T-helper 17 cell (primary cell): ENCODE measurements at regions not wholly inside any gene's neighbourhood (a gene's known extent, or its start where the extent isn't known, plus 50 kb on each side); places are given as distances from the start of the nearest gene placed in this dataset.
"Not testable (repeated sequence)": the region's sequence is repeated elsewhere in the genome, so short reads cannot be mapped to it uniquely, and the experiment has no call there.

Experiments
- ATAC-seq: fragments of 150-1000 bp; cut with Tn5 transposase; 2 replicates; pipeline ENCODE4 v1.10.0; 2021; ENCODE audit warnings: mild to moderate bottlenecking, moderate library complexity
- DNase-seq, 3 donors: peaks; one replicate each; pipeline versions ENCODE4 v3.0.0 to v3.0.0-alpha.2; 2020 to 2021
- H3K9me3 ChIP-seq: one replicate; pipeline ENCODE4 v1.7.0; 2013; ENCODE audit warnings: low read length, mild to moderate bottlenecking; ENCODE audit not compliant: control insufficient read depth, poor library complexity, severe bottlenecking
- H3K27ac Mint-ChIP-seq: one replicate; pipeline ENCODE4 v1.8.0; 2022; ENCODE audit warnings: mild to moderate bottlenecking, moderate library complexity, mixed read lengths
- H3K27me3 Mint-ChIP-seq: one replicate; pipeline ENCODE4 v1.8.0; 2022; ENCODE audit warnings: mixed read lengths
- H3K36me3 Mint-ChIP-seq: one replicate; pipeline ENCODE4 v1.8.0; 2022; ENCODE audit warnings: low read depth, mixed read lengths
- H3K4me1 Mint-ChIP-seq: one replicate; pipeline ENCODE4 v1.8.0; 2022; ENCODE audit warnings: mild to moderate bottlenecking, mixed read lengths
- H3K4me3 Mint-ChIP-seq: one replicate; pipeline ENCODE4 v1.8.0; 2022; ENCODE audit warnings: mild to moderate bottlenecking, moderate library complexity, mixed read lengths

- peaks cover 16% of the 10 kb centered on the region for H3K27me3 Mint-ChIP-seq
- H3K4me1 Mint-ChIP-seq: not testable (repeated sequence)
These were observed 111.0 kb upstream of the ZNF469 start for GRCh38 chr16:88271776-88272175.

DNA sequence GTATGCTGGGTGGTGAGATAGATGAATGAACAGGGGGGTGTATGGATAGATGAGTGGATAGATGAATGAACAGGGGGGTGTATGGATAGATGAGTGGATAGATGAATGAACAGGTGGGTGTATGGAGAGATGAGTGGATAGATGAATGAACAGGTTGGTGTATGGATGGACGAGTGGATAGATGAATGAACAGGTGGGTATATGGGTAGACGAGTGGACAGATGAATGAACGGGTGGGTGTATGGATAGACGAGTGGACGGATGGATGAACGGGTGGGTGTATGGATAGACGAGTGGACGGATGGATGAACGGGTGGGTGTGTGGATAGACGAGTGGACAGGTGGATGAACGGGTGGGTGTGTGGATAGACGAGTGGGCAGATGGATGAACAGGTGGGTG lies 110.3 kb upstream of the ZNF469 start:
- not testable (repeated sequence) for H3K4me1 Mint-ChIP-seq, DNase-seq, H3K4me3 Mint-ChIP-seq, H3K36me3 Mint-ChIP-seq, H3K27ac Mint-ChIP-seq, ATAC-seq, H3K9me3 ChIP-seq
- H3K27me3 Mint-ChIP-seq: peaks cover 16% of the 10 kb centered on the region

More at GRCh38 chr16:88271776-88272175, 111.0 kb upstream of the ZNF469 start:
- not testable (repeated sequence) for ATAC-seq, H3K4me3 Mint-ChIP-seq, DNase-seq, H3K27ac Mint-ChIP-seq, H3K36me3 Mint-ChIP-seq, H3K9me3 ChIP-seq

- not testable (repeated sequence) for H3K9me3 ChIP-seq, H3K4me3 Mint-ChIP-seq, H3K27ac Mint-ChIP-seq, ATAC-seq, H3K4me1 Mint-ChIP-seq, H3K36me3 Mint-ChIP-seq, DNase-seq
- H3K27me3 Mint-ChIP-seq: peaks cover 12% of the 10 kb centered on the region
These were observed 108.5 kb upstream of the ZNF469 start for GRCh38 chr16:88274126-88274750.

DNA sequence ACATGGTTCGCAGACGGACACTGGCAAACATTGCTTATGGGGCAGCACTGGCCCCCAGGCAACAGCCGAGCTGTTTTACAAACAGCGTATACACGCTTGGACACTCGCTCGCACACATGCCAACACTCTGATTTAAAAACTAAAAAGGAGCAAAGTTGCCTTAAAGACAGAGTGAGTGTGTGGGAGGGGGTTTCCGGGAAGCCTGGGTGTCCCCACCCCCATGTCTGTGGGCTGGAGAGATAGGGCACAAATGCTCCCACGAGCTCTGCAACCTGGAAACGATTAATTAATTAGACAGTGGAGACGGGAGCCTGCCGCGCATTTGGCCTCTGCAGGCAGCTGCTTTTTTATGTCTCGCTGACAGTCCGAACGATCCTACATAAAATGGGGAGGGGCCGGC lies 107.9 kb upstream of the ZNF469 start:
- H3K9me3 ChIP-seq: no peaks in the 10 kb centered on the region
- Mint-ChIP-seq H3K27me3 (peaks cover 7% of the 10 kb centered on the region), H3K27ac (no peak overlapping the region), H3K4me3 (no peak overlapping the region), H3K36me3 (no peaks in the 10 kb centered on the region), H3K4me1 (peaks cover 3% of the 10 kb centered on the region)
- DNase-seq (no peak), ATAC-seq (no peak)

DNA sequence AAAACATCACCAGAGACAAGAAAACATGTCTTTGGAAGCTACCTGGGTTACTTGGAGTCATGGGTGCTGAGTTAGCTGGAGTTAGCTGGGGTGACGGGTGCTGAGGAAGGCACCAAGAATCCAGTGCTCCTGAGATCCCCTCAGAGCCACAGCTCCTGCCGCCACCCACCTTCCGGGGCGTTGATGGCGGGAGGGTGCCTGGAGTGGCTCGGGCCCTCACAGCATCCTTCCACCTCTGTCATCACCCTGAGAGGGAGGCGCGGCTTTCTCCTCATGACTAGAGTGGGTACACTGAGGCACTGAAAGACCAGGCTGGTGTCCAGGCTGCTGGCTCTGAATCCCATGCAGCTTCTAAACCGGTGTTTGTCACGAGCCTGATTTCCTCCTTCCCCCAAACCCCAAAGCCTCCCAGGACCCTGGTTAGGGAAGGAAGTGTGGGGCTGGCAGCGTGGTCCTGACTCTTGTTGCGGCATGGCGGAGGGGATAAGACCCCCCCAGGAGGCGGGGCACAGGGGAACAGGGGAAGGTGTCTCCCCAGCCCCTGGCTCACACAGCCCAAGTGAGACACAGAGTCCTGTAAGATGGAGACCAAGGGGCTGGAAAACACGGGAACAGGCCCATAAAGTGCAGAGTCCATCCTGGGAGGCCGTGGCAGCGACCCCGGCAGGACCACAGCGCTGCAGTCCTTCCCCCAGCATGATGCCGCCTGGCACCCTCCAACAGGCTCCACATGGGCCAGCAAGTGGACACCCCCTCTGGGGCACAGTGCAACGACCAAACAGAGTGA lies 107.2 kb upstream of the ZNF469 start:
- H3K27ac Mint-ChIP-seq, H3K9me3 ChIP-seq, ATAC-seq, H3K4me3 Mint-ChIP-seq, H3K4me1 Mint-ChIP-seq, H3K27me3 Mint-ChIP-seq, DNase-seq, H3K36me3 Mint-ChIP-seq: not testable (repeated sequence)

DNA sequence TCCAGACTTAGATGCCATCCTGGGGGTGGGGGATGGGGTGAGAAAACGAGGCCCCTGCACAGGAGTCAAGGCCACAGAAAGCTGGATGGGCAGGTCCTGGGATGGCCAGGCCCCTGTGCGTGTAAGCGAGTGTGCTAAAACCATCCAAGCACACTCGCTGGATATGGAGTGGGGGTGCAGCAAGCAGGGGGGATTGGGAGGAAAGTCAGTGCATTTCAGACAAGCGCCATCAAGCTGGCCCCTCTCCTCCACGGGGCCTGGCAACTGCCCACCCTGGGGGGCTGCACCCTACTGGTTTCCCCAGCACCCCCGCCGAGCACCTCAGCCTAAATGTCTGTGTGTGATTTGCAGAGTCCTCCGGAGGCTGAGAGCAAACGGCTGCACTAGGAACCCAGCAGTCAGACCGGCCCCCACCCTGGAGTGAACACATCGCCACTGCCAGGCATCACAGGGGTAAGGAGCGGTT lies 106.6 kb upstream of the ZNF469 start:
- H3K4me1 Mint-ChIP-seq, H3K27me3 Mint-ChIP-seq, H3K4me3 Mint-ChIP-seq, H3K9me3 ChIP-seq, DNase-seq, H3K27ac Mint-ChIP-seq, ATAC-seq, H3K36me3 Mint-ChIP-seq: not testable (repeated sequence)

DNA sequence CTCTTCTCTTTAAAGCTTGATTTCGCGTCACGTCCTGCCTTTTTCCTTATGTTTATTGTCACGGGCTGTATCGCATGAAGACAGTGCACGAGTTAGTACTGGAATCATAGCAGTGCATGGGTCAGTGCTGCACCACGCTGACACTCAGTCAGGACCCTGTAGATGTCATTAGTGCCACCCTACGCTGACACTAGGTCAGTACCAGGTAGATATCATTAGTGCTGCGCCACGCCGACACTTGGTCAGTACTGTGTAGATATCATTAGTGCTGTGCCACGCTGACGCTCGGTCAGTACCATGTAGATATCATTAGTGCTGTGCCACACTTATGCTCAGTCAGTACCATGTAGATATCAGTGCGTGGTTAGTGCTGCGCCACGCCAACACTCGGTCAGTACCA lies 106.2 kb upstream of the ZNF469 start:
- no peaks in the 10 kb centered on the region for H3K9me3 ChIP-seq
- H3K4me1 Mint-ChIP-seq: peaks cover 3% of the 10 kb centered on the region
- H3K4me3 Mint-ChIP-seq: no peak overlapping the region
- no peaks in the 10 kb centered on the region for H3K36me3 Mint-ChIP-seq
- DNase-seq: no peak
- ATAC-seq: no peak
- no peaks in the 10 kb centered on the region for H3K27me3 Mint-ChIP-seq
- no peak overlapping the region for H3K27ac Mint-ChIP-seq

GRCh38 chr16:88279998-88280397 lies 102.8 kb upstream of the ZNF469 start:
- Mint-ChIP-seq H3K4me1 (no peaks in the 10 kb centered on the region), H3K4me3 (no peak overlapping the region), H3K27me3 (peaks cover 6% of the 10 kb centered on the region)

GRCh38 chr16:88281858-88282563 lies 100.7 kb upstream of the ZNF469 start:
- DNase-seq (no peak), ATAC-seq (no peak)
- no peaks in the 10 kb centered on the region for H3K9me3 ChIP-seq
- Mint-ChIP-seq H3K27ac (no peak overlapping the region), H3K36me3 (no peaks in the 10 kb centered on the region), H3K27me3 (peaks cover 6% of the 10 kb centered on the region), H3K4me3 (no peak overlapping the region), H3K4me1 (no peaks in the 10 kb centered on the region)

More at GRCh38 chr16:88279998-88280397, 102.8 kb upstream of the ZNF469 start:
- H3K9me3 ChIP-seq: no peaks in the 10 kb centered on the region
- no peak for ATAC-seq
- H3K27ac Mint-ChIP-seq: no peak overlapping the region
- H3K36me3 Mint-ChIP-seq: no peaks in the 10 kb centered on the region
- no peak for DNase-seq

DNA sequence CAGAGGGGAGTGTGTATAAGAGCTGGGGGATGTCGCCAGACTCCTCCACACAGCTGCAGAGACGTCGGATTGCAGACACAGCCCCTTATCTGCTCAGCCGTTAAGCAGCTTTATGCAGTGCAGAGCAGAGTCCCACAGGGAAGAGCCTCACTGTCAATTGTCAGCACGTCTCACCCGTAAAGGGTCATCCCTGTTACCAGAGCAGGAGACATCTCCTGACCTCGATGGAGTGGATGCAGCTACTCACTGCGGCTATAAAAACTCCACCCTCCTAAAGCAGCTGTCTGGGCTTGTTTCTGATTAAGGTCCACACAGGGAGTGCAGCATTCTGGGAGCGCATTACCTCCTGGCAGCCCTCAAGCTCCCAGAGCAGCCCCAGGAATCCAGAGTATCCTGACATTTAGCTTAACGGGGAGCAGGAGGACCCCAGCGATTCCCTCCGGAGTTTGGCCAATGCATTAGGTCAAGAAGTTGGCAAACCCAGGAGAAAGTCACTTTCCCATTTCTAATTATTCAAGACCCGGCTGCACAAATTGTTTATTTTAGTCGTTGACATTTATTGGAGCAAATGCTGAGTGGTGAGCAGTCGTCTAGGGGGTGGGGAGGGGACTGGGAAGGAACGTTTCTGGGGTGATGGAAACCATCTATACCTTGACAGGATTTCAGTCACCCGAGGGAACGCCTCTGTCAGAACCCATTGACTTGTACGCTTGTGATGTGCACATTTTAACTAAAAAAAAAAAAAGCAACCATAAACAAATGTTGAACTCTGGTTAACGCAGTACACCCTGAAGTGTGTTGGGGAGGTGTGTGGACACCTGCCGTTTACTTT lies 100.0 kb upstream of the ZNF469 start:
- Mint-ChIP-seq H3K4me3 (no peak overlapping the region), H3K27me3 (peaks cover 6% of the 10 kb centered on the region), H3K27ac (no peak overlapping the region), H3K4me1 (no peaks in the 10 kb centered on the region), H3K36me3 (no peaks in the 10 kb centered on the region)
- H3K9me3 ChIP-seq: no peaks in the 10 kb centered on the region
- ATAC-seq (no peak), DNase-seq (no peak)

DNA sequence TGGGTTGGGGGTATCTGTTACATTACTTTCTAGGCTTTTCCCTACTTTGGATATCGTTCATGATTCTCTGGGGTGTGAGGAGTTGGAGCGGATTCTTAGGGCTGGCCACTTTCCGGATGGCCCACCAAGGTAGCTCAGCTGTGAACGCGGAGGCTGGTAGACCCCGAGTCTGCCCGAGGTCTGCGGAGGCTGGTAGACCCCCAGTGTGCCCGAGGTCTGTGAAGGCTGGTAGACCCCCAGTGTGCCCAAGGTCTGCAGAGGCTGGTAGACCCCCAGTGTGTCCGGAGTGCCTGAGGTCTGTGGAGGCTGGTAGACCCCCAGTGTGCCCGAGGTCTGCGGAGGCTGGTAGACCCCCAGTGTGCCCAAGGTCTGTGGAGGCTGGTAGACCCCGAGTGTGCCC lies 99.2 kb upstream of the ZNF469 start:
- Mint-ChIP-seq H3K27me3 (peaks cover 6% of the 10 kb centered on the region), H3K36me3 (no peaks in the 10 kb centered on the region), H3K4me3 (no peak overlapping the region), H3K27ac (no peak overlapping the region), H3K4me1 (no peaks in the 10 kb centered on the region)
- H3K9me3 ChIP-seq: no peaks in the 10 kb centered on the region
- no peak for DNase-seq
- no peak for ATAC-seq

DNA sequence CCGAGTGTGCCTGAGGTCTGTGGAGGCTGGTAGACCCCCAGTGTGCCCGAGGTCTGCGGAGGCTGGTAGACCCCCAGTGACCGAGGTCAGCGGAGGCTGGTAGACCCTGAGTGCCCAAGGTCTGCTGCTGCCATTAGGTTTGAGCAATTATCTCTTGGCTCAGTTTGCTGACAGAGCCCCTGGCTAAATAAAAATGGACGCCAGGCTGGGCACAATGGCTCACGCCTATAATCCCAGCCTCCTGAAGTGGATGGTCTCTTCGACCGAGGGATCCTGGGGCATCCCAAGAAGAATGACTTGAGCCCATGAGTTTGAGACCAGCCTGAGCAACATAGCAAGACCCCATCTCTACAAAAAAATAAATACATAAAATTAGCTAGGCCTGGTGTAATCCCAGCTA lies 98.7 kb upstream of the ZNF469 start:
- no peaks in the 10 kb centered on the region for H3K9me3 ChIP-seq
- Mint-ChIP-seq H3K4me1 (no peaks in the 10 kb centered on the region), H3K36me3 (no peaks in the 10 kb centered on the region), H3K27me3 (peaks cover 6% of the 10 kb centered on the region), H3K27ac (no peak overlapping the region), H3K4me3 (no peak overlapping the region)
- DNase-seq (no peak), ATAC-seq (no peak)
